ENCODE measurements at regions not wholly inside any gene's neighbourhood (a gene's known extent, or its start where the extent isn't known, plus 50 kb on each side); places are given as distances from the start of the nearest gene placed in this dataset.

- DNase-seq (ENCODE audit: low read depth), result no peak
- no peak for TF ChIP-seq CTCF (IDR thresholded peaks at IDR 0.05; ENCODE audit: control insufficient read depth, extremely low read depth, insufficient read depth)
- H3K4me3 ChIP-seq (ENCODE audit: low read depth, low read length), result no peak overlapping the region
Observed at GRCh38 chr2:234334151-234334550, 162.7 kb downstream of the ARL4C start.

GRCh38 chr2:234333168-234334130, 163.4 kb downstream of the ARL4C start:
- no peak for TF ChIP-seq CTCF (IDR thresholded peaks at IDR 0.05; ENCODE audit: control insufficient read depth, extremely low read depth, insufficient read depth)
- no peak for DNase-seq (ENCODE audit: low read depth)
- no peak overlapping the region for H3K4me3 ChIP-seq (ENCODE audit: low read depth, low read length)

- no peak overlapping the region for H3K4me3 ChIP-seq (ENCODE audit: low read depth, low read length)
- no peak for TF ChIP-seq CTCF (IDR thresholded peaks at IDR 0.05; ENCODE audit: control insufficient read depth, extremely low read depth, insufficient read depth)
- DNase-seq (ENCODE audit: low read depth), result no peak
Observed at GRCh38 chr2:234331966-234332365, 164.9 kb downstream of the ARL4C start.

GRCh38 chr2:234331566-234331965, 165.3 kb downstream of the ARL4C start:
- H3K4me3 ChIP-seq (ENCODE audit: low read depth, low read length), result no peak overlapping the region
- no peak for TF ChIP-seq CTCF (IDR thresholded peaks at IDR 0.05; ENCODE audit: control insufficient read depth, extremely low read depth, insufficient read depth)
- no peak for DNase-seq (ENCODE audit: low read depth)

GRCh38 chr2:234330902-234331301, 166.0 kb downstream of the ARL4C start:
- TF ChIP-seq CTCF (IDR thresholded peaks at IDR 0.05; ENCODE audit: control insufficient read depth, extremely low read depth, insufficient read depth), result no peak
- DNase-seq (ENCODE audit: low read depth), result no peak

GRCh38 chr2:234329202-234329960, 167.5 kb downstream of the ARL4C start:
- H3K4me3 ChIP-seq (ENCODE audit: low read depth, low read length), result no peak overlapping the region
- DNase-seq (ENCODE audit: low read depth), result no peak
- TF ChIP-seq CTCF (IDR thresholded peaks at IDR 0.05; ENCODE audit: control insufficient read depth, extremely low read depth, insufficient read depth), result no peak

More at GRCh38 chr2:234330902-234331301, 166.0 kb downstream of the ARL4C start:
- H3K4me3 ChIP-seq (ENCODE audit: low read depth, low read length), result no peak overlapping the region

Measured in LNCaP clone FGC (cell line).